ENCODE measurements at regions not wholly inside any gene's neighbourhood (a gene's known extent, or its start where the extent isn't known, plus 50 kb on each side); places are given as distances from the start of the nearest gene placed in this dataset.

DNA sequence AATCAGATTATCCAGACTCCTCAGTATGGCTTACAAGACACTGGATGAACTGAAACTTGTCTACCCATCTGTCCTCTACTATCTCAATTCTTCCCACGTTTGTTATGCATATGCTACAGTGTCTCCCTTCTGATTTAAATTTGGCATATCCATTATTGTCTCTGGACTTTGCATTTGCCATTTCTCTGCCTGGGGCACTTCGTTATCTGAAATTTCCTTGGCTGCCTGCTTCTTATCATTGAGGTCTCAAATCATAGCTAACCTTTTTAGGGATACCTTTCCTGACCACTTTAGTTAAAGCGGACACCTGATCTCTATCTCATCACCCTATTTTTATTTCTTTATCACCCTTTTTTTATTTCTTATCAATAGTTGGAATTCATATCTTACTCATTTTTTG is 853.4 kb downstream of the KCNJ2 start:
- ATAC-seq (no peak), DNase-seq (ENCODE audit: low spot score) (no peak)
- ChIA-PET POLR2A (no interaction called here), CTCF (no interaction called here)
- no peak for TF ChIP-seq STAT6 (CRISPR knock-in tag; conservative IDR thresholded peaks at IDR 0.05; ENCODE audit: low read depth)
- no peak for TF ChIP-seq NR3C1 (CRISPR knock-in tag; conservative IDR thresholded peaks at IDR 0.05; ENCODE audit: low read depth)
- TF ChIP-seq, protein P1, sequence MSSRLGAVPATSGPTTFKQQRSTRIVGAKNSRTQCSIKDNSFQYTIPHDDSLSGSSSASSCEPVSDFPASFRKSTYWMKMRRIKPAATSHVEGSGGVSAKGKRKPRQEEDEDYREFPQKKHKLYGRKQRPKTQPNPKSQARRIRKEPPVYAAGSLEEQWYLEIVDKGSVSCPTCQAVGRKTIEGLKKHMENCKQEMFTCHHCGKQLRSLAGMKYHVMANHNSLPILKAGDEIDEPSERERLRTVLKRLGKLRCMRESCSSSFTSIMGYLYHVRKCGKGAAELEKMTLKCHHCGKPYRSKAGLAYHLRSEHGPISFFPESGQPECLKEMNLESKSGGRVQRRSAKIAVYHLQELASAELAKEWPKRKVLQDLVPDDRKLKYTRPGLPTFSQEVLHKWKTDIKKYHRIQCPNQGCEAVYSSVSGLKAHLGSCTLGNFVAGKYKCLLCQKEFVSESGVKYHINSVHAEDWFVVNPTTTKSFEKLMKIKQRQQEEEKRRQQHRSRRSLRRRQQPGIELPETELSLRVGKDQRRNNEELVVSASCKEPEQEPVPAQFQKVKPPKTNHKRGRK (CRISPR knock-in tag; IDR thresholded peaks at IDR 0.05; ENCODE audit: borderline replicate concordance), result no peak
- TF ChIP-seq TEAD4 (CRISPR knock-in tag; IDR thresholded peaks at IDR 0.05), result no peak
- no peak for TF ChIP-seq AR (CRISPR knock-in tag; IDR thresholded peaks at IDR 0.05)
- TF ChIP-seq ERG (CRISPR knock-in tag; IDR thresholded peaks at IDR 0.05), result no peak
- TF ChIP-seq ZNF416 (CRISPR knock-in tag; IDR thresholded peaks at IDR 0.05), result no peak
- no peak for TF ChIP-seq NFATC4 (CRISPR knock-in tag; IDR thresholded peaks at IDR 0.05)
- no peak for TF ChIP-seq JAZF1 (CRISPR knock-in tag; IDR thresholded peaks at IDR 0.05)
- no peak for TF ChIP-seq USF1 (CRISPR knock-in tag; IDR thresholded peaks at IDR 0.05)
- TF ChIP-seq TCF7 (CRISPR knock-in tag; IDR thresholded peaks at IDR 0.05; ENCODE audit: low read depth), result no peak
- no peak for TF ChIP-seq USF2 (CRISPR knock-in tag; IDR thresholded peaks at IDR 0.05)
- TF ChIP-seq, protein P2, sequence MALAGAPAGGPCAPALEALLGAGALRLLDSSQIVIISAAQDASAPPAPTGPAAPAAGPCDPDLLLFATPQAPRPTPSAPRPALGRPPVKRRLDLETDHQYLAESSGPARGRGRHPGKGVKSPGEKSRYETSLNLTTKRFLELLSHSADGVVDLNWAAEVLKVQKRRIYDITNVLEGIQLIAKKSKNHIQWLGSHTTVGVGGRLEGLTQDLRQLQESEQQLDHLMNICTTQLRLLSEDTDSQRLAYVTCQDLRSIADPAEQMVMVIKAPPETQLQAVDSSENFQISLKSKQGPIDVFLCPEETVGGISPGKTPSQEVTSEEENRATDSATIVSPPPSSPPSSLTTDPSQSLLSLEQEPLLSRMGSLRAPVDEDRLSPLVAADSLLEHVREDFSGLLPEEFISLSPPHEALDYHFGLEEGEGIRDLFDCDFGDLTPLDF (CRISPR knock-in tag; IDR thresholded peaks at IDR 0.05), result no peak
- no peak for TF ChIP-seq MAX (CRISPR knock-in tag; IDR thresholded peaks at IDR 0.05)
- no peak for TF ChIP-seq FOXK1 (CRISPR knock-in tag; IDR thresholded peaks at IDR 0.05)
- no peak for TF ChIP-seq ZNF317 (CRISPR knock-in tag; IDR thresholded peaks at IDR 0.05; ENCODE audit: borderline replicate concordance, low read depth)
- TF ChIP-seq ATF3 (CRISPR knock-in tag; conservative IDR thresholded peaks at IDR 0.05), result no peak
- no peak overlapping the region for H3K4me3 Mint-ChIP-seq
- peaks cover 15% of the 10 kb centered on the region for H3K27me3 Mint-ChIP-seq (ENCODE audit: low read depth)
- no peaks in the 10 kb centered on the region for H3K9me3 Mint-ChIP-seq
- no peaks in the 10 kb centered on the region; the same call in 1 of the 2 replicates for H3K36me3 Mint-ChIP-seq
- H3K4me1 Mint-ChIP-seq, result no peaks in the 10 kb centered on the region; the same call in 1 of the 2 replicates
- no peak overlapping the region for H3K27ac Mint-ChIP-seq
